ENCODE measurements at regions not wholly inside any gene's neighbourhood (a gene's known extent, or its start where the extent isn't known, plus 50 kb on each side); places are given as distances from the start of the nearest gene placed in this dataset.
"Not testable (repeated sequence)": the region's sequence is repeated elsewhere in the genome, so short reads cannot be mapped to it uniquely, and the experiment has no call there.

- WGBS, result 71% methylated on average over 4 of the region's 4 CpGs
Observed at GRCh38 chr17:27007734-27008531, 286.0 kb upstream of the WSB1 start.

GRCh38 chr17:27009087-27009486 lies 284.8 kb upstream of the WSB1 start:
- Histone ChIP-seq H3K4me1 (ENCODE audit: insufficient read depth) (no peaks in the 10 kb centered on the region), H3K4me3 (ENCODE audit: low read depth, low read length) (no peak overlapping the region), H3K36me3 (ENCODE audit: insufficient read depth) (no peaks in the 10 kb centered on the region), H3K27ac (ENCODE audit: low read depth) (no peak overlapping the region)
- 78% methylated on average over 14 of the region's 14 CpGs for WGBS
- DNase-seq (ENCODE audit: extremely low spot score), result no peak

More at GRCh38 chr17:27007734-27008531, 286.0 kb upstream of the WSB1 start:
- not testable (repeated sequence) for H3K4me1 ChIP-seq (ENCODE audit: insufficient read depth); H3K4me3 ChIP-seq (ENCODE audit: low read depth, low read length); DNase-seq (ENCODE audit: extremely low spot score); H3K27ac ChIP-seq (ENCODE audit: low read depth); H3K36me3 ChIP-seq (ENCODE audit: insufficient read depth)

- H3K36me3 ChIP-seq (ENCODE audit: insufficient read depth); H3K4me3 ChIP-seq (ENCODE audit: low read depth, low read length); H3K4me1 ChIP-seq (ENCODE audit: insufficient read depth); H3K27ac ChIP-seq (ENCODE audit: low read depth); DNase-seq (ENCODE audit: extremely low spot score): not testable (repeated sequence)
- WGBS, result 36% methylated on average over 3 of the region's 3 CpGs
Observed at GRCh38 chr17:27010138-27010537, 283.8 kb upstream of the WSB1 start.

GRCh38 chr17:27030552-27030951 lies 263.4 kb upstream of the WSB1 start:
- 70% methylated on average over 3 of the region's 3 CpGs for WGBS
- DNase-seq (ENCODE audit: extremely low spot score); H3K36me3 ChIP-seq (ENCODE audit: insufficient read depth); H3K4me1 ChIP-seq (ENCODE audit: insufficient read depth); H3K27ac ChIP-seq (ENCODE audit: low read depth); H3K4me3 ChIP-seq (ENCODE audit: low read depth, low read length): not testable (repeated sequence)

GRCh38 chr17:27038676-27039075 lies 255.2 kb upstream of the WSB1 start:
- WGBS, result 26% methylated on average over 2 of the region's 2 CpGs
- H3K4me3 ChIP-seq (ENCODE audit: low read depth, low read length), result no peak overlapping the region
- H3K27ac ChIP-seq (ENCODE audit: low read depth), result no peak overlapping the region
- no peaks in the 10 kb centered on the region for H3K36me3 ChIP-seq (ENCODE audit: insufficient read depth)
- no peaks in the 10 kb centered on the region for H3K4me1 ChIP-seq (ENCODE audit: insufficient read depth)
- DNase-seq (ENCODE audit: extremely low spot score), result no peak

GRCh38 chr17:27045039-27045438 lies 248.9 kb upstream of the WSB1 start:
- 79% methylated on average over 12 of the region's 12 CpGs for WGBS

GRCh38 chr17:27049104-27049784 lies 244.7 kb upstream of the WSB1 start:
- Histone ChIP-seq H3K27ac (ENCODE audit: low read depth) (no peak overlapping the region), H3K4me3 (ENCODE audit: low read depth, low read length) (no peak overlapping the region), H3K36me3 (ENCODE audit: insufficient read depth) (no peaks in the 10 kb centered on the region), H3K4me1 (ENCODE audit: insufficient read depth) (no peaks in the 10 kb centered on the region)
- WGBS, result 57% methylated on average over 3 of the region's 3 CpGs
- no peak for DNase-seq (ENCODE audit: extremely low spot score)

More at GRCh38 chr17:27045039-27045438, 248.9 kb upstream of the WSB1 start:
- H3K27ac ChIP-seq (ENCODE audit: low read depth); H3K36me3 ChIP-seq (ENCODE audit: insufficient read depth); DNase-seq (ENCODE audit: extremely low spot score); H3K4me1 ChIP-seq (ENCODE audit: insufficient read depth); H3K4me3 ChIP-seq (ENCODE audit: low read depth, low read length): not testable (repeated sequence)

GRCh38 chr17:27065588-27065987 lies 228.3 kb upstream of the WSB1 start:
- Histone ChIP-seq H3K36me3 (ENCODE audit: insufficient read depth) (no peaks in the 10 kb centered on the region), H3K4me3 (ENCODE audit: low read depth, low read length) (no peak overlapping the region), H3K4me1 (ENCODE audit: insufficient read depth) (no peaks in the 10 kb centered on the region), H3K27ac (ENCODE audit: low read depth) (no peak overlapping the region)
- no peak for DNase-seq (ENCODE audit: extremely low spot score)
- WGBS, result 74% methylated on average over 4 of the region's 4 CpGs

GRCh38 chr17:27066315-27066714 lies 227.6 kb upstream of the WSB1 start:
- DNase-seq (ENCODE audit: extremely low spot score), result no peak
- H3K4me1 ChIP-seq (ENCODE audit: insufficient read depth), result no peaks in the 10 kb centered on the region
- H3K4me3 ChIP-seq (ENCODE audit: low read depth, low read length), result no peak overlapping the region
- H3K27ac ChIP-seq (ENCODE audit: low read depth), result no peak overlapping the region
- 46% methylated on average over 2 of the region's 2 CpGs for WGBS
- no peaks in the 10 kb centered on the region for H3K36me3 ChIP-seq (ENCODE audit: insufficient read depth)

- no peaks in the 10 kb centered on the region for H3K4me1 ChIP-seq (ENCODE audit: insufficient read depth)
- no peaks in the 10 kb centered on the region for H3K36me3 ChIP-seq (ENCODE audit: insufficient read depth)
- no peak overlapping the region for H3K4me3 ChIP-seq (ENCODE audit: low read depth, low read length)
- H3K27ac ChIP-seq (ENCODE audit: low read depth), result no peak overlapping the region
- no peak for DNase-seq (ENCODE audit: extremely low spot score)
Observed at GRCh38 chr17:27069842-27070508, 223.9 kb upstream of the WSB1 start.

GRCh38 chr17:27070836-27071235 lies 223.1 kb upstream of the WSB1 start:
- no peak overlapping the region for H3K4me3 ChIP-seq (ENCODE audit: low read depth, low read length)
- H3K27ac ChIP-seq (ENCODE audit: low read depth), result no peak overlapping the region
- no peak for DNase-seq (ENCODE audit: extremely low spot score)
- WGBS, result 57% methylated on average over 1 of the region's 1 CpG
- no peaks in the 10 kb centered on the region for H3K36me3 ChIP-seq (ENCODE audit: insufficient read depth)
- H3K4me1 ChIP-seq (ENCODE audit: insufficient read depth), result no peaks in the 10 kb centered on the region

- Histone ChIP-seq H3K27ac (ENCODE audit: low read depth) (no peak overlapping the region), H3K4me1 (ENCODE audit: insufficient read depth) (no peaks in the 10 kb centered on the region), H3K4me3 (ENCODE audit: low read depth, low read length) (no peak overlapping the region), H3K36me3 (ENCODE audit: insufficient read depth) (no peaks in the 10 kb centered on the region)
- 39% methylated on average over 3 of the region's 3 CpGs for WGBS
- DNase-seq (ENCODE audit: extremely low spot score), result no peak
Observed at GRCh38 chr17:27072885-27073284, 221.0 kb upstream of the WSB1 start.

- Histone ChIP-seq H3K4me3 (ENCODE audit: low read depth, low read length) (no peak overlapping the region), H3K4me1 (ENCODE audit: insufficient read depth) (no peaks in the 10 kb centered on the region), H3K36me3 (ENCODE audit: insufficient read depth) (no peaks in the 10 kb centered on the region), H3K27ac (ENCODE audit: low read depth) (no peak overlapping the region)
- no peak for DNase-seq (ENCODE audit: extremely low spot score)
Observed at GRCh38 chr17:27076814-27077213, 217.1 kb upstream of the WSB1 start.

GRCh38 chr17:27078296-27078695 lies 215.6 kb upstream of the WSB1 start:
- WGBS, result 37% methylated on average over 2 of the region's 2 CpGs
- Histone ChIP-seq H3K27ac (ENCODE audit: low read depth) (no peak overlapping the region), H3K4me1 (ENCODE audit: insufficient read depth) (no peaks in the 10 kb centered on the region), H3K36me3 (ENCODE audit: insufficient read depth) (no peaks in the 10 kb centered on the region), H3K4me3 (ENCODE audit: low read depth, low read length) (no peak overlapping the region)
- DNase-seq (ENCODE audit: extremely low spot score), result no peak
